Neuronal stem cell (in vitro differentiated cells): ENCODE measurements at regions not wholly inside any gene's neighbourhood (a gene's known extent, or its start where the extent isn't known, plus 50 kb on each side); places are given as distances from the start of the nearest gene placed in this dataset.

Source experiments
- DNase-seq: peaks from one replicate; pipeline ENCODE4 v3.0.0-alpha.2; 2013; ENCODE audit warnings: low spot score
- H2AFZ ChIP-seq: one replicate; pipeline ENCODE4 v1.6.1; 2013; ENCODE audit warnings: mild to moderate bottlenecking, low read length, inconsistent platforms
- H2AK5ac ChIP-seq: 2 replicates; pipeline ENCODE4 v1.6.1; 2013; ENCODE audit warnings: low read depth, mild to moderate bottlenecking, inconsistent platforms, low read length, moderate library complexity, mixed read lengths
- H2BK120ac ChIP-seq: 2 replicates; pipeline ENCODE4 v1.6.1; 2013; ENCODE audit warnings: low read depth, mild to moderate bottlenecking, inconsistent platforms, low read length, moderate library complexity, mixed read lengths
- H2BK12ac ChIP-seq: one replicate; pipeline ENCODE4 v1.6.1; 2013; ENCODE audit warnings: low read length, inconsistent platforms
- H2BK15ac ChIP-seq: 2 replicates; pipeline ENCODE4 v1.6.1; 2013; ENCODE audit warnings: mild to moderate bottlenecking, low read length, inconsistent platforms, mixed read lengths
- H2BK5ac ChIP-seq: one replicate; pipeline ENCODE4 v1.6.1; 2013; ENCODE audit warnings: inconsistent platforms, mild to moderate bottlenecking, low read length, moderate library complexity
- H3K14ac ChIP-seq: one replicate; pipeline ENCODE4 v1.6.1; 2013; ENCODE audit warnings: low read length, inconsistent platforms
- H3K18ac ChIP-seq: 2 replicates; pipeline ENCODE4 v1.6.1; 2013; ENCODE audit warnings: low read length, inconsistent platforms
- H3K23ac ChIP-seq: 2 replicates; pipeline ENCODE4 v1.6.1; 2013; ENCODE audit warnings: low read depth, mild to moderate bottlenecking, mixed read lengths, low read length, inconsistent platforms; ENCODE audit not compliant: poor library complexity
- H3K27ac ChIP-seq: replicated peaks from 3 replicates; pipeline ENCODE4 v1.5.1; 2013; ENCODE audit warnings: low read length, inconsistent platforms
- H3K27me3 ChIP-seq, 3 experiments: 2 replicates each; pipeline ENCODE4 v1.6.1; 2013; ENCODE audit warnings: low read length in 3 of 3, mild to moderate bottlenecking in 2 of 3, inconsistent platforms in 1 of 3, low read depth in 1 of 3, mixed read lengths in 1 of 3, moderate library complexity in 1 of 3; ENCODE audit not compliant: control insufficient read depth in 3 of 3, insufficient read depth in 3 of 3
- H3K36me3 ChIP-seq, 2 donors: replicated peaks in 1 of 2; 2 replicates each; pipeline ENCODE4 v1.6.1; 2013; ENCODE audit warnings: low read length in 2 of 2; ENCODE audit not compliant: control insufficient read depth in 2 of 2, insufficient read depth in 2 of 2
- H3K4ac ChIP-seq: 2 replicates; pipeline ENCODE4 v1.6.1; 2013; ENCODE audit warnings: inconsistent platforms, mild to moderate bottlenecking, low read length, moderate library complexity
- H3K4me1 ChIP-seq, 2 donors: 1 replicate in 1 of 2; 2 replicates in 1 of 2; pipeline ENCODE4 v1.6.1; 2013; ENCODE audit warnings: low read length in 2 of 2, low read depth in 1 of 2; ENCODE audit not compliant: control insufficient read depth in 2 of 2, insufficient read depth in 1 of 2
- H3K4me2 ChIP-seq: one replicate; pipeline ENCODE4 v1.6.1; 2013; ENCODE audit warnings: mild to moderate bottlenecking, low read length, inconsistent platforms; ENCODE audit not compliant: insufficient read depth, poor library complexity, severe bottlenecking
- H3K4me3 ChIP-seq, 2 donors: 2 replicates each; pipeline ENCODE4 v1.5.1; 2013; ENCODE audit warnings: low read length in 2 of 2, mild to moderate bottlenecking in 2 of 2, inconsistent platforms in 1 of 2, moderate library complexity in 1 of 2
- H3K79me1 ChIP-seq: one replicate; pipeline ENCODE4 v1.6.1; 2013; ENCODE audit warnings: low read depth, mild to moderate bottlenecking, inconsistent platforms, low read length, moderate library complexity
- H3K9ac ChIP-seq: one replicate; pipeline ENCODE4 v1.6.1; 2013; ENCODE audit warnings: mild to moderate bottlenecking, low read depth, low read length, inconsistent platforms; ENCODE audit not compliant: poor library complexity
- H3K9me3 ChIP-seq, 2 donors: replicated peaks in 1 of 2; 2 replicates each; pipeline versions ENCODE3 to v1.6.1; 2013; ENCODE audit warnings: low read length in 2 of 2, mild to moderate bottlenecking in 2 of 2, inconsistent platforms in 1 of 2, low read depth in 1 of 2, mixed read lengths in 1 of 2, moderate library complexity in 1 of 2; ENCODE audit not compliant: control insufficient read depth in 2 of 2, insufficient read depth in 1 of 2
- H4K8ac ChIP-seq: one replicate; pipeline ENCODE4 v1.6.1; 2013; ENCODE audit warnings: low read depth, mild to moderate bottlenecking, inconsistent platforms, low read length, moderate library complexity
- H4K91ac ChIP-seq: one replicate; pipeline ENCODE4 v1.6.1; 2013; ENCODE audit warnings: low read length, low read depth, mild to moderate bottlenecking, inconsistent platforms; ENCODE audit not compliant: poor library complexity
- WGBS, 2 donors: extraction: QIAGEN DNeasy Blood & Tissue Kit; methylation state at CpG; one replicate each; pipeline ENCODE4 v1.1.7; 2013; ENCODE audit warnings: missing lambda C conversion rate in 2 of 2, mixed read lengths in 1 of 2; ENCODE audit not compliant: insufficient read length in 2 of 2, insufficient replicate concordance in 1 of 2; ENCODE audit errors: extremely low coverage in 2 of 2; 5-methylcytosine and 5-hydroxymethylcytosine counted together

DNA sequence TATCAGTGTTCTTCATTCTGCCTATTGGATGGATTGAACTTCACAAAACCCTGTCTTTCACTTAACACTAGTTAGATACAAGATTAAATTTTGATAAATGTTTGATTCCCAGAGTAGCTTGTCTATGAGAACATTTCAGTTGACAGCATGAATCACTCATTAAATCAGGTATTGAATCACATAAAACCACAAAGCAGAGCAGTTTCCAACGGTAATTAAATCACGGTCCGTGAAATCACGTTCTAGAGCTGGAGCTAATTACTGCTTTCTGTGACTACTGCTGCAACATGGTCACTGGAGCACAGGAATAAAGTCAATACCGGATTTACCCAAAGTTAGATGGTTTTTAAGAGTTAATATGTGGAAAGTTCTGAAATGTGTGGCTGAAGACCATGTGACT is 257.8 kb upstream of the PCDH15 start:
- no peak overlapping the region for H4K91ac ChIP-seq
- no peak overlapping the region for H3K9ac ChIP-seq
- H3K27me3 ChIP-seq, result no peaks in the 10 kb centered on the region
- H3K4me1 ChIP-seq, result no peaks in the 10 kb centered on the region
- H2AK5ac ChIP-seq, result no peak overlapping the region
- H3K36me3 ChIP-seq, result no peaks in the 10 kb centered on the region
- no peak overlapping the region for H2BK120ac ChIP-seq
- no peak overlapping the region for H3K4ac ChIP-seq
- H2BK15ac ChIP-seq, result no peak overlapping the region
- no peak overlapping the region for H2AFZ ChIP-seq
- H4K8ac ChIP-seq, result no peak overlapping the region
- no peak overlapping the region for H3K4me3 ChIP-seq
- H3K14ac ChIP-seq, result no peak overlapping the region
- H3K18ac ChIP-seq, result no peak overlapping the region
- H3K79me1 ChIP-seq, result no peaks in the 10 kb centered on the region
- WGBS, 2 donors, result no CpG with 5 or more reads among the region's 5 CpGs
- no peak overlapping the region for H3K27ac ChIP-seq
- H3K23ac ChIP-seq, result no peak overlapping the region
- no peak overlapping the region for H2BK5ac ChIP-seq
- H3K9me3 ChIP-seq, result no peaks in the 10 kb centered on the region
- H2BK12ac ChIP-seq, result no peak overlapping the region
- DNase-seq, result no peak
- no peak overlapping the region for H3K4me2 ChIP-seq

- H3K4me3 ChIP-seq, result no peak overlapping the region
- no peak overlapping the region for H3K14ac ChIP-seq
- H4K8ac ChIP-seq, result no peak overlapping the region
- no peak overlapping the region for H3K4me2 ChIP-seq
- H4K91ac ChIP-seq, result no peak overlapping the region
- H2AFZ ChIP-seq, result no peak overlapping the region
- no peak overlapping the region for H2BK15ac ChIP-seq
- no peak overlapping the region for H2BK12ac ChIP-seq
- no peaks in the 10 kb centered on the region for H3K27me3 ChIP-seq
- no peak overlapping the region for H3K23ac ChIP-seq
- H3K4me1 ChIP-seq, result peaks cover 0 to 7% of the 10 kb centered on the region in 2 donors
- no peaks in the 10 kb centered on the region for H3K36me3 ChIP-seq
- no peak overlapping the region for H2BK5ac ChIP-seq
- H3K9me3 ChIP-seq, result no peaks in the 10 kb centered on the region
- no peak for DNase-seq
- no peak overlapping the region for H3K18ac ChIP-seq
- WGBS, 2 donors, result no CpG with 5 or more reads among the region's 2 CpGs
- H3K4ac ChIP-seq, result no peak overlapping the region
- H2BK120ac ChIP-seq, result no peak overlapping the region
- no peak overlapping the region for H3K9ac ChIP-seq
- H3K79me1 ChIP-seq, result no peaks in the 10 kb centered on the region
- no peak overlapping the region for H2AK5ac ChIP-seq
- H3K27ac ChIP-seq, result no peak overlapping the region
These were observed 250.5 kb upstream of the PCDH15 start for GRCh38 chr10:55051515-55051914.

DNA sequence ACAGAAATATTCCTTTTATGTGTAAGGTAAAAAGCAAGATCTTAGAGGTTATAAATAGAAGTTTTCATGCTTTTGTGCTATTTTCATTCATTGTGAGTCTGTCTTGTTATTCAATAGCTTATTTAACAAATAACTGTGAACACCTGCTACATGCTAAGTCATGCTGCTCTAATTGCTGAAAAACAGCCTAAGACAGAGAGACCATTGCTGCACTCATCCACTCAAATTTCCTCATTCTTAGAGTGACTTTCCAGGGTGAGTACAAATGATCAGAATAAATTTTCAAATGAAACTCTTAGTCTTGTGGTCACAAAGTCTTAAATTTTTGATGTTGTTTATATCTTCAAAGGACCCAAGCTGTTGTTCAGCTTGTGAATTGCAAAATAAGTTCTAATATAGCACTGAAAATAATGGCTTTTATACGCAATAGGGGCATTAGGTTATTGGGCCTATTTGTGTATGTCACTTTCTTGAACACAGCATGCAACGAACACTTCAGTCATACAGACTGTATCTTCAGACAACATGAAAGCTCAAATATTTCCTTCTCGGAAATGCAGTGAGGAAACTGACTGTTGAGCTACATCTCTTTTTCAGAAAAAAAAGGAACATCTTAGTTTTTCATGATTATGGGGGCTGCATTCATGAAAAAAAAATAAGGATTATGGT is 247.9 kb upstream of the PCDH15 start:
- Histone ChIP-seq H3K4ac (no peak overlapping the region), H3K79me1 (no peaks in the 10 kb centered on the region), H2AK5ac (no peak overlapping the region), H2BK12ac (no peak overlapping the region), H3K4me2 (no peak overlapping the region), H3K18ac (no peak overlapping the region), H3K36me3 (no peaks in the 10 kb centered on the region), H2BK15ac (no peak overlapping the region), H3K27ac (no peak overlapping the region), H3K27me3 (no peaks in the 10 kb centered on the region), H3K4me3 (no peak overlapping the region), H2BK120ac (no peak overlapping the region), H4K91ac (no peak overlapping the region), H3K23ac (no peak overlapping the region), H3K4me1 (peaks cover 0 to 7% of the 10 kb centered on the region in 2 donors), H3K9ac (no peak overlapping the region), H2BK5ac (no peak overlapping the region), H4K8ac (no peak overlapping the region), H2AFZ (peak overlapping the region; percentile 60), H3K9me3 (no peaks in the 10 kb centered on the region), H3K14ac (no peak overlapping the region)
- no CpG with 5 or more reads among the region's 3 CpGs for WGBS, 2 donors
- peak; percentile 9 for DNase-seq

GRCh38 chr10:55043540-55043939 is 242.5 kb upstream of the PCDH15 start:
- Histone ChIP-seq H3K9ac (no peak overlapping the region), H3K23ac (no peak overlapping the region), H3K27me3 (no peaks in the 10 kb centered on the region), H3K36me3 (no peaks in the 10 kb centered on the region), H3K9me3 (no peaks in the 10 kb centered on the region), H2BK15ac (no peak overlapping the region), H2BK120ac (no peak overlapping the region), H2BK5ac (no peak overlapping the region), H3K4me3 (no peak overlapping the region), H3K27ac (no peak overlapping the region), H2BK12ac (no peak overlapping the region), H3K4ac (no peak overlapping the region), H3K4me2 (no peak overlapping the region), H2AK5ac (no peak overlapping the region), H3K18ac (no peak overlapping the region), H3K4me1 (peaks cover 0 to under 1% of the 10 kb centered on the region in 2 donors), H4K8ac (no peak overlapping the region), H3K14ac (no peak overlapping the region), H2AFZ (no peak overlapping the region), H4K91ac (no peak overlapping the region), H3K79me1 (no peaks in the 10 kb centered on the region)
- no peak for DNase-seq
- no CpG with 5 or more reads among the region's 3 CpGs for whole genome bisulfite sequencing, 2 donors
